IMR-90 (cell line): ENCODE measurements at regions not wholly inside any gene's neighbourhood (a gene's known extent, or its start where the extent isn't known, plus 50 kb on each side); places are given as distances from the start of the nearest gene placed in this dataset.

ENCODE experiments used
- ATAC-seq: fragments of 200-7000 bp; cut with Tn5 transposase; 2 replicates; pipeline ENCODE4 v1.9.1; 2020; ENCODE audit warnings: low read depth, mild to moderate bottlenecking, moderate library complexity
- BruUV-seq: library from RNA; stranded (reverse); fragments of 400-500 nt; replicated peaks from 2 replicates; lab custom pipeline; 2021; lab: Mats Ljungman, UMichigan
- CTCF ChIA-PET: fragments of 300-600 bp; formaldehyde crosslinking; extraction: SDS; loops from one replicate; lab custom pipeline; 2021; ENCODE audit warnings: antibody characterized with exemption; lab: Yijun Ruan, JAX
- POLR2A ChIA-PET: fragments of 300-600 bp; sonication (Branson Sonifier 250); formaldehyde crosslinking; loops from one replicate; lab custom pipeline; 2022; ENCODE audit warnings: antibody characterized with exemption; ENCODE audit not compliant: unreplicated experiment; lab: Charles Lee
- DNase-seq: peaks from one replicate; pipeline ENCODE4 v3.0.0; 2013
- H2AFZ ChIP-seq: replicated peaks from 2 replicates; pipeline ENCODE3; 2013; ENCODE audit warnings: low read length, mild to moderate bottlenecking; ENCODE audit not compliant: poor library complexity
- H2AK5ac ChIP-seq: 2 replicates; pipeline ENCODE4 v1.6.1; 2013; ENCODE audit warnings: low read depth, low read length, inconsistent platforms
- H2AK9ac ChIP-seq: replicated peaks from 2 replicates; pipeline ENCODE3; 2013; ENCODE audit warnings: mild to moderate bottlenecking, low read depth, low read length, moderate library complexity; ENCODE audit not compliant: poor library complexity
- H2BK120ac ChIP-seq: 2 replicates; pipeline ENCODE4 v1.6.1; 2013; ENCODE audit warnings: low read depth, low read length, inconsistent platforms
- H2BK15ac ChIP-seq: 3 replicates; pipeline ENCODE4 v1.6.1; 2013; ENCODE audit warnings: low read depth, low read length, inconsistent platforms
- H2BK20ac ChIP-seq: 2 replicates; pipeline ENCODE4 v1.6.1; 2013; ENCODE audit warnings: low read depth, mild to moderate bottlenecking, inconsistent platforms, low read length, moderate library complexity
- H2BK5ac ChIP-seq: 2 replicates; pipeline ENCODE4 v1.6.1; 2013; ENCODE audit warnings: mild to moderate bottlenecking, low read depth, low read length, inconsistent platforms; ENCODE audit not compliant: poor library complexity, severe bottlenecking
- H3K14ac ChIP-seq: replicated peaks from 2 replicates; pipeline ENCODE4 v1.6.1; 2013; ENCODE audit warnings: low read depth, low read length, inconsistent platforms
- H3K18ac ChIP-seq: 2 replicates; pipeline ENCODE4 v1.6.1; 2013; ENCODE audit warnings: low read depth, low read length, control low read depth
- H3K23ac ChIP-seq: 2 replicates; pipeline ENCODE4 v1.6.1; 2013; ENCODE audit warnings: low read depth, low read length, inconsistent platforms
- H3K27ac ChIP-seq: 2 replicates; pipeline ENCODE4 v1.5.1; 2013; ENCODE audit warnings: mild to moderate bottlenecking, control low read depth, low read length; ENCODE audit not compliant: insufficient read depth
- H3K27me3 ChIP-seq: 2 replicates; pipeline ENCODE4 v1.6.1; 2013; ENCODE audit warnings: low read length; ENCODE audit not compliant: control insufficient read depth, insufficient read depth
- H3K36me3 ChIP-seq: 2 replicates; pipeline ENCODE4 v1.6.1; 2013; ENCODE audit warnings: low read length, mixed read lengths; ENCODE audit not compliant: control insufficient read depth, insufficient read depth
- H3K4ac ChIP-seq: 2 replicates; pipeline ENCODE4 v1.6.1; 2013; ENCODE audit warnings: low read depth, low read length, inconsistent platforms
- H3K4me1 ChIP-seq: 2 replicates; pipeline ENCODE4 v1.6.1; 2013; ENCODE audit warnings: low read length, mixed read lengths; ENCODE audit not compliant: control insufficient read depth, insufficient read depth
- H3K4me2 ChIP-seq: 2 replicates; pipeline ENCODE4 v1.6.1; 2013; ENCODE audit warnings: low read depth, mild to moderate bottlenecking, control low read depth, low read length, moderate library complexity
- H3K4me3 ChIP-seq: 2 replicates; pipeline ENCODE4 v1.5.1; 2013; ENCODE audit warnings: low read depth, mild to moderate bottlenecking, control low read depth, low read length, moderate library complexity; ENCODE audit not compliant: insufficient read depth
- H3K56ac ChIP-seq: 2 replicates; pipeline ENCODE4 v1.6.1; 2013; ENCODE audit warnings: low read length, inconsistent platforms; ENCODE audit not compliant: insufficient read depth; ENCODE audit errors: extremely low read depth
- H3K79me1 ChIP-seq, 2 experiments: 2 replicates each; pipeline ENCODE4 v1.6.1; 2013; ENCODE audit warnings: low read length in 2 of 2, inconsistent platforms in 1 of 2, low read depth in 1 of 2
- H3K9ac ChIP-seq: 2 replicates; pipeline ENCODE4 v1.6.1; 2013; ENCODE audit warnings: low read depth, low read length, control low read depth
- H3K9me1 ChIP-seq: 2 replicates; pipeline ENCODE4 v1.6.1; 2013; ENCODE audit warnings: low read length, inconsistent platforms; ENCODE audit not compliant: insufficient read depth
- H3K9me3 ChIP-seq: 2 replicates; pipeline ENCODE4 v1.6.1; 2013; ENCODE audit warnings: low read length; ENCODE audit not compliant: control insufficient read depth, insufficient read depth
- H4K20me1 ChIP-seq: 2 replicates; pipeline ENCODE4 v1.6.1; 2013; ENCODE audit warnings: low read length, inconsistent platforms; ENCODE audit not compliant: insufficient read depth
- H4K5ac ChIP-seq: 2 replicates; pipeline ENCODE4 v1.6.1; 2013; ENCODE audit warnings: mild to moderate bottlenecking, low read depth, low read length, control low read depth
- H4K8ac ChIP-seq, 2 experiments: 2 replicates each; pipeline ENCODE4 v1.6.1; 2013; ENCODE audit warnings: low read depth in 2 of 2, low read length in 2 of 2, control low read depth in 1 of 2, inconsistent platforms in 1 of 2
- H4K91ac ChIP-seq: 2 replicates; pipeline ENCODE4 v1.6.1; 2013; ENCODE audit warnings: low read depth, low read length, inconsistent platforms; ENCODE audit not compliant: insufficient read depth
- FOS ChIP-seq: fragments of 150-350 bp; IDR thresholded peaks from 2 replicates; pipeline ENCODE4 v1.6.1; 2016; ENCODE audit warnings: low read depth, low read length
- MAFK ChIP-seq: IDR thresholded peaks from 2 replicates; pipeline ENCODE4 v1.6.1; 2012; ENCODE audit warnings: low read depth, low read length, improper control_type of control experiment
- MAZ ChIP-seq: IDR thresholded peaks from 2 replicates; pipeline ENCODE4 v1.6.1; 2012; ENCODE audit warnings: low read depth, mild to moderate bottlenecking, low read length, improper control_type of control experiment, moderate library complexity, borderline replicate concordance
- MXI1 ChIP-seq: IDR thresholded peaks from 2 replicates; pipeline ENCODE4 v1.6.1; 2012; ENCODE audit warnings: low read depth, mild to moderate bottlenecking, low read length, moderate library complexity, borderline replicate concordance
- RCOR1 ChIP-seq: IDR thresholded peaks from 2 replicates; pipeline ENCODE4 v1.6.1; 2012; ENCODE audit warnings: mild to moderate bottlenecking, low read length, improper control_type of control experiment; ENCODE audit not compliant: insufficient replicate concordance
- WGBS, 2 experiments: methylation state at CpG; one replicate each; pipeline versions ENCODE4 v1.1.5 to v1.1.7; 2013; ENCODE audit warnings: missing lambda C conversion rate in 2 of 2; ENCODE audit not compliant: insufficient read length in 1 of 2; ENCODE audit errors: extremely low coverage in 2 of 2; 5-methylcytosine and 5-hydroxymethylcytosine counted together
- dilution Hi-C: fragments of 300-500 bp; cut with HindIII; formaldehyde crosslinking; loops from one replicate; pipeline ENCODE4 v1.14.3; 2018; ENCODE audit warnings: low sequenced_read_pairs; ENCODE audit not compliant: unreplicated experiment
- in situ Hi-C: fragments of 300-500 bp; cut with MboI; formaldehyde crosslinking; loops from 3 replicates; pipeline ENCODE4 v1.14.3; 2019; ENCODE audit warnings: low sequenced_read_pairs, inconsistent platforms, mixed read lengths
- intact Hi-C: fragments of 100-400 bp; cut with micrococcal nuclease; formaldehyde crosslinking; loops from 2 replicates; pipeline ENCODE4 v1.10.0; 2022

DNA sequence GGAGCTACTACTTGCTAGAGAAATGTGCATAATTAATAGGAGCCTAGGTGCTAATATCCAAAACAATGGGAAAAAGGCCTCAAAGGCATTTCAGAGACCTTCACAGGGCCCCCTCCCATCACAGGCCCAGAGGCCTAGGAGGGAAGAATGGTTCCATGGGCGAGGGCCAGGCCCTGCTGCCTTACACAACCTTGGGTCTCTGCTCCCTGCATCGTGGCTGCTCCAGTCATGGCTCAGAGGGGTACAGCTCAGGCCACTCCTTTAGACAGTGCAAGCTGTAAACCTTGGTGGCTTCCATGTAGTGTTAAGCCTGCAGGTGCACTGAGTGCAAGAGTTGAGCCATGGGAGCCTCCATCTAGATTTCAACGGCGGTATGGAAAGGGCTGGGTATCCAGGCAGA is 429.2 kb downstream of the FIGN start:
- Histone ChIP-seq H4K91ac (no peak overlapping the region), H2AK9ac (no peak overlapping the region), H3K36me3 (no peaks in the 10 kb centered on the region), H3K56ac (no peak overlapping the region), H2AFZ (no peak overlapping the region), H2BK120ac (no peak overlapping the region), H2AK5ac (no peak overlapping the region), H4K5ac (no peak overlapping the region), H3K14ac (no peak overlapping the region), H2BK5ac (no peak overlapping the region), H3K4me3 (no peak overlapping the region), H4K8ac (no peak overlapping the region), H2BK15ac (no peak overlapping the region), H3K23ac (no peak overlapping the region), H3K4me1 (no peaks in the 10 kb centered on the region), H3K9ac (no peak overlapping the region), H3K9me3 (no peaks in the 10 kb centered on the region), H3K79me1 (no peaks in the 10 kb centered on the region), H3K4ac (no peak overlapping the region), H3K9me1 (no peaks in the 10 kb centered on the region), H3K27me3 (no peaks in the 10 kb centered on the region), H4K20me1 (no peaks in the 10 kb centered on the region), H2BK20ac (no peak overlapping the region), H3K27ac (no peak overlapping the region), H3K18ac (no peak overlapping the region), H3K4me2 (no peak overlapping the region)
- TF ChIP-seq MAFK (no peak), FOS (no peak), MXI1 (no peak), RCOR1 (no peak), MAZ (no peak)
- no peak for DNase-seq
- dilution Hi-C loops: no loop called here
- in situ Hi-C loops: no loop called here
- ATAC-seq: no peak
- ChIA-PET CTCF (no interaction called here), POLR2A (no interaction called here)
- BruUV-seq: no TSS peak
- WGBS, 2 experiments: no CpG with 5 or more reads among the region's 4 CpGs
- intact Hi-C loops: no loop called here
